Endothelial cell (in vitro differentiated cells): ENCODE measurements at regions not wholly inside any gene's neighbourhood (a gene's known extent, or its start where the extent isn't known, plus 50 kb on each side); places are given as distances from the start of the nearest gene placed in this dataset.

ENCODE experiments used
- DNase-seq: peaks from one replicate; pipeline ENCODE4 v3.0.0; 2021; ENCODE audit warnings: low spot score
- H3K27ac Mint-ChIP-seq: one replicate; pipeline ENCODE4 v1.8.0; 2021; ENCODE audit warnings: mixed read lengths, inconsistent platforms; ENCODE audit not compliant: unreplicated experiment
- H3K27me3 Mint-ChIP-seq: one replicate; pipeline ENCODE4 v1.8.0; 2021; ENCODE audit warnings: mild to moderate bottlenecking, moderate library complexity, mixed read lengths, inconsistent platforms; ENCODE audit not compliant: unreplicated experiment
- H3K36me3 Mint-ChIP-seq: one replicate; pipeline ENCODE4 v1.8.0; 2021; ENCODE audit warnings: mild to moderate bottlenecking, low read depth, mixed read lengths, inconsistent platforms; ENCODE audit not compliant: unreplicated experiment
- H3K4me1 Mint-ChIP-seq: one replicate; pipeline ENCODE4 v1.8.0; 2021; ENCODE audit warnings: mild to moderate bottlenecking, mixed read lengths, inconsistent platforms; ENCODE audit not compliant: unreplicated experiment
- H3K4me3 Mint-ChIP-seq: one replicate; pipeline ENCODE4 v1.8.0; 2021; ENCODE audit warnings: mild to moderate bottlenecking, mixed read lengths, inconsistent platforms; ENCODE audit not compliant: unreplicated experiment
- H3K9me3 Mint-ChIP-seq: one replicate; pipeline ENCODE4 v1.8.0; 2021; ENCODE audit warnings: mixed read lengths, inconsistent platforms; ENCODE audit not compliant: unreplicated experiment
- CTCF ChIP-seq: fragments of 200-600 bp; sonication (generic); IDR thresholded peaks from one replicate; pipeline ENCODE4 v1.5.0; 2021; ENCODE audit warnings: antibody characterized with exemption; ENCODE audit not compliant: unreplicated experiment

GRCh38 chr12:127760996-127761395 lies 506.0 kb upstream of the TMEM132C start:
- no peak overlapping the region for H3K27ac Mint-ChIP-seq
- H3K4me1 Mint-ChIP-seq = no peaks in the 10 kb centered on the region
- no peak overlapping the region for H3K4me3 Mint-ChIP-seq
- peaks cover 8% of the 10 kb centered on the region for H3K36me3 Mint-ChIP-seq
- TF ChIP-seq CTCF = no peak
- DNase-seq = no peak
- H3K27me3 Mint-ChIP-seq = peaks cover 2% of the 10 kb centered on the region
- H3K9me3 Mint-ChIP-seq = peaks cover 34% of the 10 kb centered on the region

- Mint-ChIP-seq H3K27me3 (no peaks in the 10 kb centered on the region), H3K36me3 (peaks cover 8% of the 10 kb centered on the region), H3K4me1 (no peaks in the 10 kb centered on the region), H3K27ac (no peak overlapping the region), H3K9me3 (peaks cover 25% of the 10 kb centered on the region), H3K4me3 (no peak overlapping the region)
- DNase-seq = no peak
- no peak for TF ChIP-seq CTCF
These were observed 505.1 kb upstream of the TMEM132C start for GRCh38 chr12:127761880-127762279.

- peaks cover 36% of the 10 kb centered on the region for H3K9me3 Mint-ChIP-seq
- no peaks in the 10 kb centered on the region for H3K4me1 Mint-ChIP-seq
- DNase-seq = no peak
- peaks cover 4% of the 10 kb centered on the region for H3K27me3 Mint-ChIP-seq
- H3K36me3 Mint-ChIP-seq = peaks cover 13% of the 10 kb centered on the region
- no peak overlapping the region for H3K27ac Mint-ChIP-seq
- H3K4me3 Mint-ChIP-seq = no peak overlapping the region
- TF ChIP-seq CTCF = no peak
These were observed 499.3 kb upstream of the TMEM132C start for GRCh38 chr12:127767656-127768055.

- H3K4me1 Mint-ChIP-seq = no peaks in the 10 kb centered on the region
- H3K4me3 Mint-ChIP-seq = no peak overlapping the region
- TF ChIP-seq CTCF = no peak
These were observed 496.9 kb upstream of the TMEM132C start for GRCh38 chr12:127770118-127770517.

GRCh38 chr12:127771546-127771945 lies 495.4 kb upstream of the TMEM132C start:
- peaks cover 4% of the 10 kb centered on the region for H3K27me3 Mint-ChIP-seq
- H3K4me1 Mint-ChIP-seq = no peaks in the 10 kb centered on the region
- no peak for TF ChIP-seq CTCF
- DNase-seq = no peak
- H3K4me3 Mint-ChIP-seq = no peak overlapping the region
- H3K36me3 Mint-ChIP-seq = peaks cover 21% of the 10 kb centered on the region
- H3K9me3 Mint-ChIP-seq = peaks cover 47% of the 10 kb centered on the region
- no peak overlapping the region for H3K27ac Mint-ChIP-seq

More at GRCh38 chr12:127770118-127770517, 496.9 kb upstream of the TMEM132C start:
- Mint-ChIP-seq H3K27me3 (peaks cover 4% of the 10 kb centered on the region), H3K27ac (no peak overlapping the region), H3K9me3 (peaks cover 41% of the 10 kb centered on the region), H3K36me3 (peaks cover 20% of the 10 kb centered on the region)
- DNase-seq = no peak
